Nephron (organoid): ENCODE measurements at regions not wholly inside any gene's neighbourhood (a gene's known extent, or its start where the extent isn't known, plus 50 kb on each side); places are given as distances from the start of the nearest gene placed in this dataset.

ENCODE experiments used
- H3K27ac Mint-ChIP-seq, 3 experiments: 2 replicates each; pipeline ENCODE4 v1.8.0; 2020; ENCODE audit warnings: mixed read lengths in 3 of 3, mild to moderate bottlenecking in 2 of 3, moderate library complexity in 1 of 3
- H3K27me3 Mint-ChIP-seq: 2 replicates; pipeline ENCODE4 v1.8.0; 2021; ENCODE audit warnings: low read depth, mild to moderate bottlenecking, moderate library complexity, mixed read lengths
- H3K36me3 Mint-ChIP-seq: 2 replicates; pipeline ENCODE4 v1.8.0; 2020; ENCODE audit warnings: low read depth, mixed read lengths
- H3K4me1 Mint-ChIP-seq: 2 replicates; pipeline ENCODE4 v1.8.0; 2020; ENCODE audit warnings: mixed read lengths
- H3K4me3 Mint-ChIP-seq, 3 experiments: 2 replicates each; pipeline ENCODE4 v1.8.0; 2020; ENCODE audit warnings: mild to moderate bottlenecking in 3 of 3, mixed read lengths in 3 of 3, moderate library complexity in 2 of 3
- H3K9me3 Mint-ChIP-seq: 2 replicates; pipeline ENCODE4 v1.8.0; 2020; ENCODE audit warnings: mixed read lengths
- TF ChIP-seq, protein P1 (sequence below), 3 experiments: fragments of 200-600 bp; sonication (generic); IDR thresholded peaks; one replicate each; pipeline ENCODE4 v1.5.0; 2021; ENCODE audit warnings: antibody characterized with exemption in 3 of 3; ENCODE audit not compliant: unreplicated experiment in 3 of 3

DNA sequence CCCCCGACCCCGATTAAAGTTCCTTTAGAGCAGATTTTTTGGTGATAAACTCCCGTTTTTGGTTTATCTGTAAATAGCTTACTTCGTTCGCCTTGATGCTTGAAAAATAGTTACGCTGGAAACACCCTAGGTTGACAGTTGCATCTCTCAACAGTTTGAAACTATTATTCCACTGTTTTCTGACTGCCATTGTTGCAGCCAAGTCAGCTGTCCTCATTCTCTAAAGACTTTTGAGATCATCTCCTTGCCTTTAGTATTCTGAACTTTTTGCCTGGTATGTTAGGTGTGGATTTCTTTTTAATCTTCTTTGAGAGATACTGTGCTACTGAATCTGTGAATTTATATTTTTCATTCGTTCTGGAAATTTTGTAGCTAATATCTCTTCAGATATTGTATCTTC lies 122.7 kb upstream of the NSMCE3 start:
- Mint-ChIP-seq H3K4me3 (no peak overlapping the region), H3K27me3 (no peaks in the 10 kb centered on the region), H3K4me1 (no peaks in the 10 kb centered on the region), H3K36me3 (no peaks in the 10 kb centered on the region), H3K9me3 (peaks cover 12% of the 10 kb centered on the region), H3K27ac (no peak overlapping the region)
- TF ChIP-seq, protein P1, sequence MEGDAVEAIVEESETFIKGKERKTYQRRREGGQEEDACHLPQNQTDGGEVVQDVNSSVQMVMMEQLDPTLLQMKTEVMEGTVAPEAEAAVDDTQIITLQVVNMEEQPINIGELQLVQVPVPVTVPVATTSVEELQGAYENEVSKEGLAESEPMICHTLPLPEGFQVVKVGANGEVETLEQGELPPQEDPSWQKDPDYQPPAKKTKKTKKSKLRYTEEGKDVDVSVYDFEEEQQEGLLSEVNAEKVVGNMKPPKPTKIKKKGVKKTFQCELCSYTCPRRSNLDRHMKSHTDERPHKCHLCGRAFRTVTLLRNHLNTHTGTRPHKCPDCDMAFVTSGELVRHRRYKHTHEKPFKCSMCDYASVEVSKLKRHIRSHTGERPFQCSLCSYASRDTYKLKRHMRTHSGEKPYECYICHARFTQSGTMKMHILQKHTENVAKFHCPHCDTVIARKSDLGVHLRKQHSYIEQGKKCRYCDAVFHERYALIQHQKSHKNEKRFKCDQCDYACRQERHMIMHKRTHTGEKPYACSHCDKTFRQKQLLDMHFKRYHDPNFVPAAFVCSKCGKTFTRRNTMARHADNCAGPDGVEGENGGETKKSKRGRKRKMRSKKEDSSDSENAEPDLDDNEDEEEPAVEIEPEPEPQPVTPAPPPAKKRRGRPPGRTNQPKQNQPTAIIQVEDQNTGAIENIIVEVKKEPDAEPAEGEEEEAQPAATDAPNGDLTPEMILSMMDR (IDR thresholded peaks at IDR 0.05; ENCODE audit: unreplicated experiment in 3 of 3): no peak

DNA sequence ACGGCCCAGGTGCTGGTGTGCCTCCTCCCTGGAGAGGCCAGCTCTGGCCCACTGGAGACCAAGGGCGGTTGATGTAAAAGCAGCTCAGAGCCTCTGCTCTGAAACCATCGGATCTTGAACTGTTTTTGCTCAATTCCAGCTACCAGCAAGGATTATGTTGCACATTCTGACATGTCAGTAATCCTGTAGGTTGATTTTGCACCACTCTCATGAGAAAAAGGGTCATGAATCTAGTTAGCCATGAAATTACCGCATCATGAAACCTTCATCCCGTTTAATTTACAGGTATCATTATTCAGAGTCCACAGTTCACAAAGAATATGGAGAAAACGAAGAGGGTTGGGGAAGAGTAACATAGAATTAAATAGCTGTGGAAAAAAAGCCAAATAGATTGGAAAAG lies 120.4 kb upstream of the NSMCE3 start:
- peaks cover 16% of the 10 kb centered on the region for H3K9me3 Mint-ChIP-seq
- no peaks in the 10 kb centered on the region for H3K27me3 Mint-ChIP-seq
- H3K36me3 Mint-ChIP-seq: no peaks in the 10 kb centered on the region
- H3K4me3 Mint-ChIP-seq: no peak overlapping the region
- TF ChIP-seq, protein P1 (IDR thresholded peaks at IDR 0.05; ENCODE audit: unreplicated experiment in 3 of 3): no peak
- H3K27ac Mint-ChIP-seq: no peak overlapping the region
- H3K4me1 Mint-ChIP-seq: no peaks in the 10 kb centered on the region

DNA sequence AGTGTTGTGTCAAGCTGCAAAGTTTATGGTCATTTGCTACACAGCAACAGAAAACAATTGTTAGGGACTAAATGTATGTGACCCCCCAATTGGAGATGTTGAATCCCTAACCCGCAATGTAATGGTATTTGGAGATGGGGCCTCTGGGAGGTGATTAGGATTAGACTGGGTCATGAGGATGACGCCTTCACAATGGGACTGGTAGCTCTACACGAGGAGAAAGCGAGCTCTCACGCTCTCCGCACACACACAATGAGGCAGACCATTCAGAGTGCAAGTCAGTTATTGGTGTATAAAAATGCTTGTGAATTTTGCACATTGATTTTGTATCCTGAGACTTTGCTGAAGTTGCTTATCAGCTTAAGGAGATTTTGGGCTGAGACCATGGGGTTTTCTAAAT lies 116.9 kb upstream of the NSMCE3 start:
- H3K36me3 Mint-ChIP-seq: no peaks in the 10 kb centered on the region
- H3K9me3 Mint-ChIP-seq: peaks cover 9% of the 10 kb centered on the region
- no peak overlapping the region for H3K27ac Mint-ChIP-seq
- no peak overlapping the region for H3K4me3 Mint-ChIP-seq
- H3K4me1 Mint-ChIP-seq: no peaks in the 10 kb centered on the region
- H3K27me3 Mint-ChIP-seq: peaks cover 3% of the 10 kb centered on the region
- TF ChIP-seq, protein P1 (IDR thresholded peaks at IDR 0.05; ENCODE audit: unreplicated experiment in 3 of 3): no peak

DNA sequence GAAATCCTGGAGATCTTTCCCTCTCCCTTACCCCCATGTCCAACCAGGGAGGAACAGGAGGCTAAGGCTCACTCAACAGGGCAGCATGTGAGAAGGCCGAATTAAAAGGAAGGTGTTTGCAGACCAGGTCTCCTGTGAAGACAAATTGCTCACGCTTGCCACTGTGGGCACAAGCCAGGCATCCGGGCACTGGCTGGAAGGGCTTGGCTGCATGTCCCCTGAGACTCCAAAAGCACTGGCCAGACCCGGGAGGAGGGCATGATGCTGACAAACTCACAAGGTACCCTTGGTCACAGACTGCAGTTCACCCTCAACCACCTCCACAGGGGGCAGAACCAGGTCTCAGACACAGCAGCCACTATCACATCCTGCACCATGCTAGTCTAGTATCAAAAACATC lies 113.7 kb upstream of the NSMCE3 start:
- no peak overlapping the region for H3K4me3 Mint-ChIP-seq
- no peak overlapping the region for H3K27ac Mint-ChIP-seq
- H3K36me3 Mint-ChIP-seq: no peaks in the 10 kb centered on the region
- TF ChIP-seq, protein P1 (IDR thresholded peaks at IDR 0.05; ENCODE audit: unreplicated experiment in 3 of 3): no peak
- H3K27me3 Mint-ChIP-seq: peaks cover 3% of the 10 kb centered on the region
- H3K4me1 Mint-ChIP-seq: no peaks in the 10 kb centered on the region
- peaks cover 6% of the 10 kb centered on the region for H3K9me3 Mint-ChIP-seq

DNA sequence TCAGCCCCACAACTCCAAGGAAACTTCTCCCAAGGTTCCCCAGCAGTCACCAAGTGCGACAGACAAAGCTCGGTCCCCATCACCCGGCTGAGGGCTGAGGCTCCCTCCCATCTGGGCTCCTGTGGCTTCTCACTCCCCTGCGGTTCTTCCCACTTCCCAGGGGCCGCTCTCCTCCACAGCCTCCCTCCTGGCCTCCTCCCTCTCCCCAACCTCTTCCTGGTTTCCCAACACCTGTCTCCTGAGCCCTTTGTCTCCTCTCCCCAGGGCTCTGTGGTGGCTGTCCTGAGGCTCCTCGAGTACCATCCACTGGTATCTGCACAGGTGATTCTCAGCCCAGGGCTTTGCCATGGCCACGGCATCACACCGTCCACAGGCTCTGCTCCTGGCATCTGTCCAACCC lies 113.2 kb upstream of the NSMCE3 start:
- H3K27me3 Mint-ChIP-seq: peaks cover 3% of the 10 kb centered on the region
- H3K9me3 Mint-ChIP-seq: peaks cover 4% of the 10 kb centered on the region
- no peak overlapping the region for H3K4me3 Mint-ChIP-seq
- no peaks in the 10 kb centered on the region for H3K4me1 Mint-ChIP-seq
- no peaks in the 10 kb centered on the region for H3K36me3 Mint-ChIP-seq
- no peak overlapping the region for H3K27ac Mint-ChIP-seq
- TF ChIP-seq, protein P1 (IDR thresholded peaks at IDR 0.05; ENCODE audit: unreplicated experiment in 3 of 3): no peak

DNA sequence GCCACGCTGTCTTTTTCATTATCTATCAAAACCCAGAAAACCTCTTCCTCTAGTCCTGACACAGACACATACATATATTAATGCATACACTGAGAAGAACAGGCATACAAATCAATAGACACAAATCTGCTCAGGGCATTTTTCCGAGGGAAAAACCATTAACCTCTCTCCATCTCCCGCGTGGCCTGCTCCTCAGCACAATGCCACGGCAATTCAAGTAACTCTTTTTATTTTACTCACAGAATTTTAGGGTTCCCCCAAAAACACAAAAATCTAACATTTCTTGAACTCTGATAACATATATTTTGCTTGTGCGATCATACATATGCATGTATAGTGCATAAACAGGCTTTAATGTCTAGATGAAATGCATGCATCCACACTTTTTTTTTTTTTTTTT lies 110.8 kb upstream of the NSMCE3 start:
- Mint-ChIP-seq H3K9me3 (no peaks in the 10 kb centered on the region), H3K27ac (no peak overlapping the region), H3K27me3 (peaks cover 3% of the 10 kb centered on the region), H3K36me3 (no peaks in the 10 kb centered on the region), H3K4me1 (no peaks in the 10 kb centered on the region), H3K4me3 (no peak overlapping the region)
- TF ChIP-seq, protein P1 (IDR thresholded peaks at IDR 0.05; ENCODE audit: unreplicated experiment in 3 of 3): no peak
